CD4-positive, alpha-beta T cell treated with Interleukin-6 for 4 hours (primary cell): ENCODE measurements at regions not wholly inside any gene's neighbourhood (a gene's known extent, or its start where the extent isn't known, plus 50 kb on each side); places are given as distances from the start of the nearest gene placed in this dataset.

Source experiments
- DNase-seq: peaks from one replicate; pipeline ENCODE4 v3.0.0-alpha.2; 2020; ENCODE audit warnings: mixed read lengths

DNA sequence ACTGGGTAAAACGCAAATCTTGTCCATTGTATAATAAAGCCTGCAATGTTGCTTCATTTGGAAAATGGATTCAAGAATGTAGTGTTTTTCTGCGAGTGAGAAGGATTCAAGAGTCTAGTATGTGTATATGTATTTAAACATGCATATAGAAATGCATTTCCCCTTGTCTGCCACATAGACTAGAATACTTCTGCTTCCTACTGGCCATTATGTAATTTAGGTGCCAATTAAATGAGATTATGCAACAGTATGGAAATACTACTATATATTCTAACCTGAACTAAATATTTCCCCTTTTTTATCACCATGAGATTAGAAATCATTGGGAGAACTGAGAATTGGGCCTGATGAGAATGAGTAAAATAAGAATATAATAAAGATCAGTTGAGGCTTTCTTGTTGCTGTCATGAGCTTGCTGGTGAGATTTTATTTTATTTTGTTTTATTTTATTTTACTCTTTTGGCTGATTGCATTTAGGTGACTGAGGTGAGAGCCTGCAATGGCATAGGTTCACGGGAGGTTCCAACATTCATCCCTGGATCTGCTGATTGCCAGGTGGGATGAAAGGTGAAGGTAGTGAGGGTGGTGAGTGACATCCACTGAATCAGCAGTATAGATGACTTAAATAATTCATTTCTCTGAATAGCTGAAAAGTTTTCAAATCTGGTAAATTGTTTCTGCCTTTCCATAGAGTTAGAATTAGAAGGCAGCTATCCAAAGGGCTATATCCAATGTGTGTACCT is 95.6 kb upstream of the SLC4A4 start:
- no peak for DNase-seq

DNA sequence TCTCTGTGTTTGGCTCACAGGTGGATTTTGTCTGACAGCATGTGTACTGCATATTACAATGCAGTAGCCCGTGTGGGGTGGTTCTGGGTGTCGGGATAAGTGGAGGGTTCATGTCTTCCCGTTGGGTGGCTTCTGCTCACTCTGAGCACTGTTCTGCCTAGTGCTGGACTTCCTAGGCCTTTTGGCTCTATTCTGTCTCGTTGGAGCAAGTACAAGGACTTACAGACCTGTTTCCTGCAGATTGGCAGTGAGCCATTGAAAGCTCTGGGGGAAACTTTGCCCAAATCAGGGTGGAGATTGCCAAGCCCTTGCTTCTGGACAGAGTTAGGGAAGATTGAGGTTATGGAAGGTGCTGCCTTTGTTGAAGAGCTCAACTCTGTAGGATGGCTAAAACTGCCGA is 91.1 kb upstream of the SLC4A4 start:
- DNase-seq: no peak

DNA sequence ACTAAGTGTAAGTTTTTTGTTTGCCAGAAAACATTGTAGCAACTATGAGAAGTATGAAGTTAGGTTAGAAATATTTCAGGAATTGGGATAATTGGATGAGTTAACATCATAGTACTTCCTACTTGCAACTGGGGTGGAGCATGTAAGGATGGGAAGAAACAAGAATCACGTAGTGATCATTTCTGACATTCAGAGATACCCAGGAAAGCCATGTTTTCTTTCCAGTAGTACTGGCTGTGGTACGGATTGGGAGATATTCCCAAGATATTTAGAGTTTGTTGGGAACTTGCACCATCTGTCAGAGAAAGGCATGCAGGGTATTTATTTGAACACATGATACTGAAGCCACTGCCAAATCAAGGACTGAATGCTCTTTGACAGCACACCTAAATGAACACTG is 87.6 kb upstream of the SLC4A4 start:
- no peak for DNase-seq

DNA sequence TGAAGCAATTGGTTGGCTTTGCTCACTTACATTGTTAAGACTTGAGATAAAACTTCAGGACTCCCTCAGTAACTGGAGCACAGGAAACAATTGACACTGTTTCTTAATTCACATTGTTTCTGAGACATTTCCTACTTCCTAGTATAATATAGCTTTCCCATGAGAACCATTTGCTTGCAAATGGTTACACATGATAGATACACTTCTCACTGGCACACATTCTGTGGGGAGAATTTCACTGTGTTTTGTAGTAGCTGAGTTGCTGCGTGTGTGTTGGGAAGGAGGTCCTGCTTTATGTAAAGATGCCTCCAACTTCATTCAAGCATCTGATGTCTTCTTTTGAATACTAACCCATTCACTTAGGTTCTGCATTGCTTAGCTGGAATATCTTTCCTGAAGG is 85.3 kb upstream of the SLC4A4 start:
- no peak for DNase-seq

DNA sequence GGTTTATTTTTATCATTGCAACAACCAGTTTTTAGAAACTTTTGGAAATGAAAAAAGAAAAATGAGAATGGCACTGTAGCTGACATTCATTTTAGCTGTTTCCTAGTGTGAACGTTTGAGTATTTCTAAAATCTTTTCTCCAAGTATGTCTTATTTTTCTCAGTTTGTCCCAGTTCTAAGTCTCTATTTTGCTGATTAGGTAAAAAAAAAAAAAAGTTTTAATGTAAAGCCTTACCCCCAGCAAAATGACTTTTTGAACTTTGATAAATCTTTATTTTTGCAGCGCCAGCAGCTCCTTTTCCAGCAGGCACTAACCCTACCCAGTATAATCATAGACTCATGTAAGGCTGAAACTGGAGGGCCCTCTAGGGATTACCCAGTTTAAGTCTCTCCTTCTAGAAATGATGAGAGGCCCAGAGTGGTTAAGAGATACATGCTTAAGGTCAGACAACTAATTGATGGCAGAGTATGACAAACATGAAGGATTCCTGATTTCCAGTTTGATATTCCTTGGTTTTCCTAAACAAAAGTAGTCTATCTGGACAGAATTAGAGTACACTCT is 84.3 kb upstream of the SLC4A4 start:
- DNase-seq: no peak

DNA sequence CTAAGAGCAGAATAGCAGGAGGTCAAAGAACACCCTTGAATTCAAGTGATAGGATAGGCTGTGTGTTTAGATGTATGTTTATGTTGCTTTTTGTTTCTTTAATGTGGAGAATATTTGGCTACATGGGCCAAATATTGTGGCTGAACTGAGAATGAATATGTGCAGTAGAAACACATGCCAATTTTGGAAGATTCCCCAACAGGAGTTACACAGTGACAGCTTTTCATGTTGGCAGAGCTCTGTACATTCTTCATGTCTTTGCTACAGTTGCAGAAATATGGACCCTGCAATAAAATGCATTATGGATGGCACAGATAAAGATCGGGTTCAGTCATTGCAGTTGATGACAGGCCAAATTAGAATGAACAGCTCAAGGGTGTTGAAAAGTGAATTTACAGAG is 82.8 kb upstream of the SLC4A4 start:
- DNase-seq: no peak

DNA sequence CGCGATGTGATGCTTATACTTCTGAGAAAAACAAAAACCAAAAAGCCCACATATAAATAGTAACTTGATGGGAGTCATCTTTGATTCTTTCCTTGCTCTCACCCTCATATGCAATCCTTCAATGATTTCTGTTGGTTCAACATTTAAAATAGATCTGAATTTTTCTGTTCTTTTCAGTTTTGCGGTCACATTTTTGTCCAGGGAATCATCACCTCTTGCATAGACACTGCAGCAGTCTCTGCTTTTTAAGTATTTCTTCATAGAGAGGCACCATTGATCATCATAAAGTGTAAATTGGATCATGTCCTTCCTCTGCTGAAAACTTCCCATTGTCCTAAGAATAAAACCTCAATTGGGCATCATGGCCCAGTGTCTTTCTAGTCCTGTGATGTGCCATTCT is 81.1 kb upstream of the SLC4A4 start:
- no peak for DNase-seq

DNA sequence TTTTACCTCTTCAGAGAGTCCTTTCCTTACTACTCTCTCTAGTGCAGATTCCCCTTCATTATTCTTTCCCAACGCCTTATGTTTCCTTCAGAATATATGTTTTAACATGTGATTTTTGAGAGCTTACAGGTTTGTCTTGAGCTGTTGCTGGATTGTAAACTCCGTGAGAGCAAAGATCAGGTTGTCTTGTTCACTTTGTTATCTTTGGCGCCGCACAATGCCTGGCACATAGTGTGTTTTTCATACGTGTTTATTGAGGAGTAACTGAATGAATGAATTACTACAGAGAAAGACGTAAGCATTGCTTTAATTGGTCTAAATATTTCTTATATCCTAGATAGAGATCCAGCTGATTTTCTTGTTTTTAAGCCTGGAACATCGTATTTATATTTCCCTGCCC is 80.5 kb upstream of the SLC4A4 start:
- no peak for DNase-seq

DNA sequence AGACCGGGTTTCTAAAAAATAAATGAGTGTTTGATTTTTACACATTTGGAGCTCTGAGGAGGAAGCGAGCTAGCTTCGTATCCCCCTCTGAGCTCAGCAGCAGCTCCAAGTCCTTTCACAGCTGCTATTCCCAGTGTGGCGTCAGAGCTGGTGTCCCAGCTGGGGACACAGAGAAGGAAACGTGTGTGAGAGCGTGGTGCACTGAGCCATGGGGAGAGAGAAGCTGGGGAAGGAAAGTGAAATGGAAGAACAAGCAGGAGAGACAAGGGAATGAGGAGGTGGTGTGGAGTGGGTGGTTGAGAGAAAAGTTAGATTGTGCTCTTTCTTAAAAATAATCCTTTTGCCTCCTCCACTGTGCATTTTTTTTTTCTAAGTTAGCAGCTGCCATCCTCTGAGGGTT is 79.5 kb upstream of the SLC4A4 start:
- DNase-seq: no peak

DNA sequence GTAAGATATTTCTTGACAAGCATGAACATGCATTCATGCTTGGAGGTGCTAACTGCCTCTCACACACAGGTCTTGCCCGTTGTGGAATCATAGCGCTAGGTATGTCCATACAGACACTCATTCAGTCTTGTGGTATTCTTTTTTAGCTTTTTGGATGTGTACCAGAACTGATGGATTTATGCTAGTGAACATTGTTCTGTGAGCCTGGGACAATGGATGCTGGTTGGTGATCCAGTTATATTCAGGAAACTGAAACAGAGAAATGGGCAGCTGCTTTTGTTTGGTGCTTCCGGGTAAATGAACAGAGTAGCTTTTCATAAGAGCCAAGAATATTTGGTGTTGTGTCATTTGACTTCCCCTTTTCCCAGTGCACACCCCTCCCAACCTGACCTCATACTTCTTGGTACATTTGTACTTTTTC is 78.9 kb upstream of the SLC4A4 start:
- no peak for DNase-seq

DNA sequence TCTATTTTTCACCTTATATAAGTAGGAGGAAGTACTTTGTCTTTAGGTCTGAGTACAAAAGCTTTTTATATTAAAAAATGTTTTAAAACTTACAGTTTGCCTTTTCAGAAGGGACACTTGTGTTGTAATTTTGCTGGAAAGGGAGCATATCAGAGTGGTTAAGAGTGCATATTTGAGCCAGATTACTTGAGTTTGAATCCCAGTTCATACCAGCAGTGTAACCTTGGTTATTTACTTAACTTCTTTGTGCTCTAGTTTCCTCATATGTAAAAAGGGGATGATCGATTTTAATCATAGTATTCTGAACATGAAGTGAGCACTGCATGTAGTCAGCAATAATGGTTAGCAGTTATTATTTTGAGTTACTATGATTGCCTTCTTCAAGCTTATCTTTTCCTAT is 78.3 kb upstream of the SLC4A4 start:
- no peak for DNase-seq

DNA sequence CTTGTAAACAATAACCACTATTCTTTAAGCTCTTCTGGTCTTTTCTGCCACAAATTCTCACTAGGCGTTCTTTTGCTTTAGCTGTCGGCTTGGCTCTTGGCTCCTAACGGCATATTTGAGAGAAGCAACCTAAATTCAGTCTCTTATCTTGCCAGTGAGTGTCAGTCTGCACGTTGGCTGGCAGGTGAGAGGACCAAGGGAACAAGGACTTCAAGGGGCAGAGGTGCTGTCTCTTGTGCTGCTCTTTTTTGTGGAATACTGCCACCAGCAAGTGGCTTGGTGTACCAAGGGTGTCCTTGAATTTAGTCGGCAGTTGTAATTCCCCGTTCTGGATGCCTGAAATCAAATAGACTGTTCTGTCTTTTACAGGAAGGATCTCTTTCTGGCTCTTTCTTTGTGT is 77.8 kb upstream of the SLC4A4 start:
- DNase-seq: no peak

DNA sequence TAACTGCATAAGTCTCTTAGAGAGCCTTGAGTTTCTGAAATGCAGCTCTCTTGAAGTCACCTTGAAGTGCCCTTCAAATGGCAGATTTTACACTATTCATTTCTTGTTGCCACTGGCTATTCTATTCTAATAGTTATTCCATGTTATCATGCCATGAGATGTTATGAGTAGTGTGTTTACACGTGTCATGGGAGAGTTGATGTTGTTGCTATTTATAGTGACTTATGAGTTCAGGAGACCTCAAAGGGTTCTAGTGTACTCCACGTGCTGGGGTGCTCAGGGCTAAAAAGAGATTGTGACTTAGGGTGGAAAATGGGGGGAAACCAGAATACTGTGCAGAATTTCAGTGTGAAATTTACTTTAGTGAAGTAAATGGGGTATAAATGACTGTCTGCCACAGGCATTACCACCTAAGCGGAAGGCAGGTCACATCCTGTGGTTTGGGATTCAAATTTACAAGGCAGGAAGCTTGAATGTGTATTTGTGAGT is 77.1 kb upstream of the SLC4A4 start:
- no peak for DNase-seq

DNA sequence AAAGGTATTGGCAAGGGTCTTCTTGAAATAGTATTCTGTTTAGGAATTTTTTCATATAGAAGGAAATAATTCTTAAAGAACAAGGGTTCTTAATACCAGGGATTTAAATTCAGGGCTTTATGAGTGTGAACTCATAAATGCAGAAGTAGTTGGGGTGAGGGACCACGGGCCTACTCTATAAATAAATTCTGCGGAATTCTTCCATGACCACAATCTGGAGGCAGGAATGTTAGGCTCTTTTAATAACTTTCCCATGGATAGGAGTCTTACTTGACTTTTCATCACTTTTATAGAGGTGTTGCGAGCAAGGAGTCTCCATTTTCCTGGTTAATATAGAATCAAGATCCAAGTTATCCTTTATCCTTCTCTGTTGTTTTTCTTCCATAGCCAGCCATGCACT is 76.7 kb upstream of the SLC4A4 start:
- DNase-seq: no peak

DNA sequence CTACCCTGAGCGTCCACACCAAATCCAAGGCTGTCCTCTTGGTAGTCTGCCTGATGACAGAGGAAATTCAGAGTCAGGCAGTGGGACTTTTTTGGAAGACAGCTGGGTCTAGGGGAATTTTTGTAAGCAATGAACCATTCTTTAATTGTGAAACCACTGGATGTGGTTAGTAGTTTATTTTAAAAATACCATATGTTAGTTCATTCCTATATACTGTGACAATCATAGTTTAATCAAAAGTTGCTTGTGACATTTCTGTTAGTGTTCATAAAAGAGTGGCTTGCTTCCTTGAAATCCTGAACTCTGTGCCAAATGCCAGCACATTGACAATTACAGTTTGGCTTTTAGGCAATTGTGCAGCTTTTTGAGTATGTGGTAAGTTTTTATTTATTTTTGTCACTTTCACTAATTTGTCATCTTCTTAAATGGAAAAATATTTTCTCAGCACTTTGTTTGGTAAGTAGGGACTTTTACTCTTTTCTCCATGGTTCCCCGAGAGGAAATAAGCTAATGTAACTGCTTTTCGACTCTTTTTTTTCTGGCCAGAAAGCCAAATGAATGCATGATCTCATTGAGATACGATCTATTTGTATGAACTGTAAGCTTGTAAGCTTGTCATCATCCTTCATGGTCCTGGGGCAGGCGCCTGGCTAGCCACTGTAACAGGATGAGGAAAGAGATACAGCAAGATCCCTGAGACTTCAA is 72.6 kb upstream of the SLC4A4 start:
- no peak for DNase-seq

DNA sequence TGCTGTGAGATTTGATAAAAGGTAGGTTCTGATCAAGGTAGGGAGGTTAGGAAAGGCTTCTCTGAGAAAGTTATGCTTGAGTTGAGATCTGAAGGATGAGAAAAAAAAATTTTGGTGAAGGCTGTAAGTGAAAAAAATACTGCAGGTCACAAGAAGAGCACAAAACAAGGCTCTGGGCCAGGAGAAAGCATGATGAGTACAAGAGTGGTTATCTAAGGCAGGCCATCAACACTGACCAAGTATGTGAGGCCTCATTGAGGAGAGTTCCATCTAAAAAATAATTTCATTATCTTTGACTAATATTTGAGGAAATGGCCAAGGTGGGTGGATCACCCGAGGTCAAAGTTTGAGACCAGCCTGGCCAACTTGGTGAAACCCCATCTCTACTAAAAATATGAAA is 71.6 kb upstream of the SLC4A4 start:
- no peak for DNase-seq

DNA sequence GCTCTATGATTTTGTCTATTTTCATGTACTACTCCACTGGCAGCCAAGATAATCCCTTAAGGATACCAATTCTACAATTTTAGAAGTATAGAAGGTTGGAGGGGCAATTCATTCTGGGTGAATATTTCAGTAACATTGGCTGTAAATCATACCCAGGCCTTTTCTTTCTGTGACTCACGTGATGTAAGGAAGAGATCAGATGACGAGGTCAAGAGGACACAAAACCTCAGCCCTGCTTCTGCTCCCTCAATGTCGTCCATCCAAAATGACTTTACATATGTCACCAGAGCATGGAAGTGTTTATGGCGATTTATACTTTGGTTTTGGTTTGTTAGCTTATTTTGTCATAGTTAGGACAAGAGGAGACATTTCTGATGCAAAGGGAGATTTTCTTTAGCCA is 70.7 kb upstream of the SLC4A4 start:
- DNase-seq: no peak

DNA sequence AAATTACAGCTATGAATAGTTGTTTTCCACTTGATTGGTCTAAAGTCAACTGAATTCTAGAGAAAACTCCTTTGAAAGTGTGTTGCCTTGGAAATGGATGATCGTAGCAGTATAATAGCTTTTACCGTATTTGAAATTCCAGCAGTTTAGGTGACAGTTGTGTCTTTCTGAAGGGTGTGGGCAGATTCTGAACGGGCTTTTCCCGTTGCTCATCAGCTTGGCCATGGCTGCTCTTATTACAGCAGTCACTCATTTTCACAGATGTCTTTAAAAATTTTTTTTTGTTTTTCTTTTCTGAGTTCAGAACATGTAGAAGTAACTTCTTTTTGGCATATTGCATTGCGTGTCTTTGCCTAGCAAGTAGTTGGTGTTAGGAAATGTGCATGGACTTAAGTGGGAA is 69.6 kb upstream of the SLC4A4 start:
- no peak for DNase-seq

DNA sequence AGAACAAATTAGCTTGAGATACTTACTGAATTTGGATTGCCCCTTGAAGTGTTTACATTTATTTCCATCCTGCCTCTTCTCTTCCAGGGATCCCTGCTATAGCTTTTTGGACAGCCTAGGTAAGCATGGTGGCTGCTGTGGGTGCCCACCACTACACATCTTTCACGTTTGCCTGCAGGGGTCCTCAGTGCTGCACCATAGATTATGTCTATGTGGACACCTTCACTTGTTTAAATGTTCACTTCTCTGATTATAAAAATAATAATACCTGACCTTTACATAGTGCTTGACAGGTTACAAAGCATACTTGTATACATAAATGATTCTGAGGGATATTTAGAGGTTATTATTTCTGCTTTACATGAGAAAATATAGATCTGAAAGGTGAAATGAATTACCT is 67.9 kb upstream of the SLC4A4 start:
- peak; percentile 21 for DNase-seq

DNA sequence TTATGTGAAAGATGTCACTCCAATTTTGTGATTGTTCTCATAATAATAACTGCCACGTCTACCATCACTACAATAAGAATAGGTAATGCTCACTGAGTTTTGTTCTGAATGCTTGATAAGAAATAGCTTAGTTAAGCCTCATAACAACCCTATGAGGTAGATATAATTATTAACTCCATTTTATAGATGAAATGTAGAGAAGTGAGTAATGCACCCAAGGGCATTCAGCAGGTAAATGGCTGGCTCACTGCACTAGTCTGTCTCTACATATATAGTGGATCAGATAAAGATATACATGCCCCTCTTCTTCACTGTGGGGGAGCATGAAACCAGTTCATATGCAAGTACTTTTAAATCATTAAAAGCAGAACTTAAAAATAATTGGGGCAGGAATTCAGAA is 65.8 kb upstream of the SLC4A4 start:
- DNase-seq: no peak

DNA sequence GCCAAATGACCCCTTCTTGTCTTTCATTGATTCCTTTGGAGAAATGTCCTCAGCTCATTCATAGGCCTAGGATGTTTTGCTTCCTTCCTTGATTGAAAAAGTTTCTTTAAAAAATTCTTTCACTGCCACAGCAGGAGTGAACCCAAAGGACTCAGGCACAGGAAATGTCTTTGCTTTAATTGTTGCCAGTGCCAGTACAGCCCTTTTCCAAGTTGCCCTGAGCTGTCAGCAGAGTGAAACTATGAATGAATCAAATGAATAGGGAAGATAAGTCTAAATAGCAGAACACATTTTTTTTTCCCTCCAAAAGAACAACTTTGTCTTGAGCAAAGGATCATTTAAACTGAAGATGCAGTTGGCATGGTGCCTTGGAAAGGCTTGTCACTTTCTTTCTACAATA is 63.8 kb upstream of the SLC4A4 start:
- no peak for DNase-seq

DNA sequence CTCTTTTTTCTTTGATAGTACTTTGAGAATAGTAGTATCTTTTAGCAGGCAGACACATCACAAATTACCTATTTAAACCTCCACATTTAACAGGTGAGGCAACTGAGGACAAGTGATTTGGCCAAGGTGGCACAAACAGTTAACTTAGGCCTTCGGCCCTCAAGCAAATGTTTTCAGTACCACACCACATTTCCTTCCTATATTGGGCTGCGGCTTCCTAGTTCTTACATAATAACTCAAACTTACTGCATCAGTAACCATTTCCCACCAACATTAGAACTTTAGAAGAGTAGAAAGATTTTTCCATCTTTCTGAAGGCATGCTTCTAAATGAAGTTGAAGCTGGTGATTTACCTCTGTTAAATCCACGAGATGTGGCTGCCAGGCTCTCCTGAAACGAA is 63.2 kb upstream of the SLC4A4 start:
- DNase-seq: no peak

DNA sequence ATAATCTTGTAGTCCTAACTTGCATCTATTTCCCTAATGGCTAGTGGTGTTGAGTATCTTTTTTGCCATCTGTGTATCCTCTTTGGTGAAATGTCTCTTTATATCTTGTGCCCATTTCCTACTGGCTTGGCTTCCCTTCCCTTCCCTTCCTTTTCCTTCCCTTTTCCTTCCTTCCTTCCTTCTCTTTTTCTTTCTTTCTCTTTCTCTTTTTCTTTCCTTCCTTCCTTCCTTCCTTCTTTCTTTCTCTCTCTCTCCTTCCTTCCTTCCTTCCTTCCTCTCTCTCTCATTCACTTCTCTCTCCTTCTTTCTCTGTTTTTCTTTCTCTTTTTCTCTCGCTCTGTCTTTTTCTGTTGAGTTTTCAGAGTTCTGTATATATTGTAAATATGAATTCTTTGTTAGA is 61.5 kb upstream of the SLC4A4 start:
- no peak for DNase-seq

DNA sequence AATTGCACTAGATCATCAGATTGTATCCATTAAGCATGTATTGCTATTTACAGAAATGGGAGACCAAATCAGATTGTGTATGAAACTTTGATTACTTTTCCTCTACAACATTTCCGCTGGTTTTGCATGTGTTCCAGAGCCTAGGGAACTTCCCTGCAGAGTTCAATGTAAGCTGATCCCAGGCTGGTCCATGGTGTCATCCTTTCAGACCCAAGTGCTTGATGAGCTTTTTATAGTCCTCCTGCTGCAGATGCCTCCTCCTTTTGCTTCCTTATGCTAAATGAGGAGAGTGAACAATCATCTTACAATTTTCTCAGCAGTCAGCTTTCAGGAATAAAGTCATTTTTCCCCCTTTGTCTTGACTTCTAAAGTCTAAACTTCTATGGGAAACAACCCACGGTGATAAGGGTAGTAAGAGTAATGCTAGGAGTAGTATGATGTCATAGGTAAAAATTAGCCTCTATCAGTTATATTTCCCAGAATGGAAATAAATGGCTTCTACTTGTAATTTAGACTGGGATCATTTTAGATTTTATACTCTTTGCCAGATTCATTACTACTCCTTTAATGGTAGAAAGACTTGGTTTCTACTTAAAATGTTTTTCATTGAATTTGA is 55.1 kb upstream of the SLC4A4 start:
- no peak for DNase-seq
